NCI-H82 treated with DMSO at 0.1 percent for 48 hours (cell line): ENCODE measurements at regions not wholly inside any gene's neighbourhood (a gene's known extent, or its start where the extent isn't known, plus 50 kb on each side); places are given as distances from the start of the nearest gene placed in this dataset.
"Not testable (repeated sequence)": the region's sequence is repeated elsewhere in the genome, so short reads cannot be mapped to it uniquely, and the experiment has no call there.

Experiments used
- DNase-seq: peaks from one replicate; lab custom pipeline; 2025; ENCODE audit not compliant: unreplicated experiment; lab: John Stamatoyannopoulos, UW

- DNase-seq = no peak
These were observed 444.0 kb upstream of the SLC35B3 start for GRCh38 chr6:8879334-8879733.

GRCh38 chr6:8875986-8876385 lies 440.6 kb upstream of the SLC35B3 start:
- no peak for DNase-seq

- no peak for DNase-seq
These were observed 437.2 kb upstream of the SLC35B3 start for GRCh38 chr6:8872589-8872988.

GRCh38 chr6:8865451-8865850 lies 430.1 kb upstream of the SLC35B3 start:
- no peak for DNase-seq

- DNase-seq = no peak
These were observed 425.3 kb upstream of the SLC35B3 start for GRCh38 chr6:8860671-8861070.

- no peak for DNase-seq
These were observed 424.2 kb upstream of the SLC35B3 start for GRCh38 chr6:8859501-8859900.

GRCh38 chr6:8858854-8859331 lies 423.5 kb upstream of the SLC35B3 start:
- no peak for DNase-seq

- DNase-seq = no peak
These were observed 421.8 kb upstream of the SLC35B3 start for GRCh38 chr6:8857160-8857559.

GRCh38 chr6:8855411-8855810 lies 420.1 kb upstream of the SLC35B3 start:
- DNase-seq = no peak

- DNase-seq = no peak
These were observed 417.0 kb upstream of the SLC35B3 start for GRCh38 chr6:8852332-8852731.

- not testable (repeated sequence) for DNase-seq
These were observed 411.3 kb upstream of the SLC35B3 start for GRCh38 chr6:8846680-8847079.

- no peak for DNase-seq
These were observed 410.3 kb upstream of the SLC35B3 start for GRCh38 chr6:8845690-8846089.

GRCh38 chr6:8844968-8845367 lies 409.6 kb upstream of the SLC35B3 start:
- no peak for DNase-seq

- no peak for DNase-seq
These were observed 404.3 kb upstream of the SLC35B3 start for GRCh38 chr6:8839626-8840025.

- no peak for DNase-seq
These were observed 402.0 kb upstream of the SLC35B3 start for GRCh38 chr6:8837343-8837742.

- DNase-seq = not testable (repeated sequence)
These were observed 397.4 kb upstream of the SLC35B3 start for GRCh38 chr6:8832695-8833094.

GRCh38 chr6:8831366-8832152 lies 396.2 kb upstream of the SLC35B3 start:
- no peak for DNase-seq

- no peak for DNase-seq
These were observed 395.4 kb upstream of the SLC35B3 start for GRCh38 chr6:8830794-8831193.

GRCh38 chr6:8829796-8830195 lies 394.5 kb upstream of the SLC35B3 start:
- DNase-seq = no peak

- no peak for DNase-seq
These were observed 394.0 kb upstream of the SLC35B3 start for GRCh38 chr6:8829296-8829695.

GRCh38 chr6:8828376-8828775 lies 393.0 kb upstream of the SLC35B3 start:
- no peak for DNase-seq

GRCh38 chr6:8825726-8826125 lies 390.4 kb upstream of the SLC35B3 start:
- no peak for DNase-seq

- DNase-seq = no peak
These were observed 386.6 kb upstream of the SLC35B3 start for GRCh38 chr6:8821981-8822381.
